Nephron (organoid): ENCODE measurements at regions not wholly inside any gene's neighbourhood (a gene's known extent, or its start where the extent isn't known, plus 50 kb on each side); places are given as distances from the start of the nearest gene placed in this dataset.

Source experiments
- H3K27ac Mint-ChIP-seq, 3 experiments: 2 replicates each; pipeline ENCODE4 v1.8.0; 2020; ENCODE audit warnings: mixed read lengths in 3 of 3, mild to moderate bottlenecking in 2 of 3, moderate library complexity in 1 of 3
- H3K27me3 Mint-ChIP-seq: 2 replicates; pipeline ENCODE4 v1.8.0; 2021; ENCODE audit warnings: low read depth, mild to moderate bottlenecking, moderate library complexity, mixed read lengths
- H3K36me3 Mint-ChIP-seq: 2 replicates; pipeline ENCODE4 v1.8.0; 2020; ENCODE audit warnings: low read depth, mixed read lengths
- H3K4me1 Mint-ChIP-seq: 2 replicates; pipeline ENCODE4 v1.8.0; 2020; ENCODE audit warnings: mixed read lengths
- H3K4me3 Mint-ChIP-seq, 3 experiments: 2 replicates each; pipeline ENCODE4 v1.8.0; 2020; ENCODE audit warnings: mild to moderate bottlenecking in 3 of 3, mixed read lengths in 3 of 3, moderate library complexity in 2 of 3
- H3K9me3 Mint-ChIP-seq: 2 replicates; pipeline ENCODE4 v1.8.0; 2020; ENCODE audit warnings: mixed read lengths
- CTCF ChIP-seq, 3 experiments: fragments of 200-600 bp; sonication (generic); IDR thresholded peaks; one replicate each; pipeline ENCODE4 v1.5.0; 2021; ENCODE audit warnings: antibody characterized with exemption in 3 of 3; ENCODE audit not compliant: unreplicated experiment in 3 of 3

GRCh38 chr11:92276773-92277172 lies 52.2 kb downstream of the FAT3 start:
- Mint-ChIP-seq H3K36me3 (peaks cover 5% of the 10 kb centered on the region), H3K4me3 (no peak overlapping the region), H3K4me1 (peaks cover 10% of the 10 kb centered on the region), H3K27ac (no peak overlapping the region), H3K9me3 (no peaks in the 10 kb centered on the region), H3K27me3 (no peaks in the 10 kb centered on the region)
- TF ChIP-seq CTCF (IDR thresholded peaks at IDR 0.05; ENCODE audit: unreplicated experiment in 3 of 3): no peak

GRCh38 chr11:92277871-92278270 lies 53.3 kb downstream of the FAT3 start:
- no peak for TF ChIP-seq CTCF (IDR thresholded peaks at IDR 0.05; ENCODE audit: unreplicated experiment in 3 of 3)
- Mint-ChIP-seq H3K4me1 (peaks cover 10% of the 10 kb centered on the region), H3K36me3 (peaks cover 5% of the 10 kb centered on the region), H3K27me3 (no peaks in the 10 kb centered on the region), H3K27ac (no peak overlapping the region), H3K9me3 (no peaks in the 10 kb centered on the region), H3K4me3 (no peak overlapping the region)

GRCh38 chr11:92278791-92279433 lies 54.3 kb downstream of the FAT3 start:
- Mint-ChIP-seq H3K27me3 (peaks cover 1% of the 10 kb centered on the region), H3K4me3 (no peak overlapping the region), H3K36me3 (peaks cover 5% of the 10 kb centered on the region), H3K27ac (no peak overlapping the region), H3K4me1 (peaks cover 7% of the 10 kb centered on the region), H3K9me3 (no peaks in the 10 kb centered on the region)
- no peak for TF ChIP-seq CTCF (IDR thresholded peaks at IDR 0.05; ENCODE audit: unreplicated experiment in 3 of 3)

GRCh38 chr11:92284107-92284506 lies 59.5 kb downstream of the FAT3 start:
- H3K9me3 Mint-ChIP-seq: no peaks in the 10 kb centered on the region
- H3K27ac Mint-ChIP-seq: no peak overlapping the region
- peaks cover 20% of the 10 kb centered on the region for H3K4me1 Mint-ChIP-seq
- TF ChIP-seq CTCF (IDR thresholded peaks at IDR 0.05; ENCODE audit: unreplicated experiment in 3 of 3): no peak
- H3K36me3 Mint-ChIP-seq: no peaks in the 10 kb centered on the region
- no peak overlapping the region for H3K4me3 Mint-ChIP-seq
- H3K27me3 Mint-ChIP-seq: peaks cover 3% of the 10 kb centered on the region

GRCh38 chr11:92284558-92284957 lies 59.9 kb downstream of the FAT3 start:
- peaks cover 3% of the 10 kb centered on the region for H3K27me3 Mint-ChIP-seq
- H3K4me3 Mint-ChIP-seq: no peak overlapping the region
- no peaks in the 10 kb centered on the region for H3K36me3 Mint-ChIP-seq
- H3K27ac Mint-ChIP-seq: no peak overlapping the region
- TF ChIP-seq CTCF (IDR thresholded peaks at IDR 0.05; ENCODE audit: unreplicated experiment in 3 of 3): no peak
- no peaks in the 10 kb centered on the region for H3K9me3 Mint-ChIP-seq
- peaks cover 20% of the 10 kb centered on the region for H3K4me1 Mint-ChIP-seq

GRCh38 chr11:92285776-92286175 lies 61.2 kb downstream of the FAT3 start:
- no peak overlapping the region for H3K27ac Mint-ChIP-seq
- TF ChIP-seq CTCF (IDR thresholded peaks at IDR 0.05; ENCODE audit: unreplicated experiment in 3 of 3): no peak
- no peak overlapping the region for H3K4me3 Mint-ChIP-seq

More at GRCh38 chr11:92285776-92286175, 61.2 kb downstream of the FAT3 start:
- H3K9me3 Mint-ChIP-seq: no peaks in the 10 kb centered on the region
- H3K36me3 Mint-ChIP-seq: no peaks in the 10 kb centered on the region
- peaks cover 20% of the 10 kb centered on the region for H3K4me1 Mint-ChIP-seq
- peaks cover 3% of the 10 kb centered on the region for H3K27me3 Mint-ChIP-seq
